Lower lobe of right lung (tissue), 2 donors: ENCODE measurements at regions not wholly inside any gene's neighbourhood (a gene's known extent, or its start where the extent isn't known, plus 50 kb on each side); places are given as distances from the start of the nearest gene placed in this dataset.
"Not testable (repeated sequence)": the region's sequence is repeated elsewhere in the genome, so short reads cannot be mapped to it uniquely, and the experiment has no call there.

Experiments used
- ATAC-seq, 2 donors: fragments of 200-7000 bp; cut with Tn5 transposase; one replicate each; pipeline ENCODE4 v1.9.1; 2020 to 2022; ENCODE audit warnings: mild to moderate bottlenecking in 2 of 2, moderate library complexity in 2 of 2
- DNase-seq: peaks from one replicate; pipeline ENCODE4 v3.0.0-alpha.2; 2020
- H3K27ac ChIP-seq: fragments of 200-600 bp; one replicate; pipeline ENCODE4 v1.8.0; 2022
- H3K27me3 ChIP-seq: fragments of 200-600 bp; one replicate; pipeline ENCODE4 v1.8.0; 2022; ENCODE audit warnings: low read depth
- H3K36me3 ChIP-seq: fragments of 200-600 bp; one replicate; pipeline ENCODE4 v1.8.0; 2022; ENCODE audit warnings: mild to moderate bottlenecking
- H3K4me1 ChIP-seq: fragments of 200-600 bp; one replicate; pipeline ENCODE4 v1.8.0; 2022
- H3K4me3 ChIP-seq: fragments of 200-600 bp; one replicate; pipeline ENCODE4 v1.8.0; 2022; ENCODE audit warnings: mild to moderate bottlenecking
- H3K9me3 ChIP-seq: fragments of 200-600 bp; one replicate; pipeline ENCODE4 v1.8.0; 2022
- CTCF ChIP-seq: fragments of 200-600 bp; IDR thresholded peaks from one replicate; pipeline ENCODE4 v1.8.0; 2022; ENCODE audit warnings: antibody characterized with exemption, mild to moderate bottlenecking
- intact Hi-C: fragments of 100-400 bp; cut with DNase I; formaldehyde crosslinking; loops from one replicate; pipeline ENCODE4 v1.11.0; 2022
- donor health status: DM: no; HTN: yes; CAD: no; lungs with severe emphysema.

GRCh38 chr2:160822006-160822405 is 328.4 kb upstream of the RBMS1 start:
- no peak for DNase-seq
- Histone ChIP-seq H3K27ac (no peak overlapping the region), H3K4me3 (no peak overlapping the region), H3K4me1 (no peaks in the 10 kb centered on the region), H3K36me3 (no peaks in the 10 kb centered on the region), H3K9me3 (peaks cover 20% of the 10 kb centered on the region), H3K27me3 (no peaks in the 10 kb centered on the region)
- no peak for ATAC-seq
- intact Hi-C loops, result no loop called here
- TF ChIP-seq CTCF, result no peak

- Histone ChIP-seq H3K36me3 (no peaks in the 10 kb centered on the region), H3K27ac (no peak overlapping the region), H3K9me3 (peaks cover 20% of the 10 kb centered on the region), H3K4me3 (no peak overlapping the region), H3K4me1 (no peaks in the 10 kb centered on the region), H3K27me3 (no peaks in the 10 kb centered on the region)
- DNase-seq (no peak), ATAC-seq (no peak)
- intact Hi-C loops, result no loop called here
- no peak for TF ChIP-seq CTCF
Measured at GRCh38 chr2:160825433-160825832, 331.8 kb upstream of the RBMS1 start.

- H3K36me3 ChIP-seq, result no peaks in the 10 kb centered on the region
- no peaks in the 10 kb centered on the region for H3K27me3 ChIP-seq
- no peak for ATAC-seq
- no peak for DNase-seq
- peaks cover 20% of the 10 kb centered on the region for H3K9me3 ChIP-seq
- no peak for TF ChIP-seq CTCF
- H3K4me3 ChIP-seq, result no peak overlapping the region
- H3K4me1 ChIP-seq, result no peaks in the 10 kb centered on the region
- no peak overlapping the region for H3K27ac ChIP-seq
- intact Hi-C loops, result no loop called here
Measured at GRCh38 chr2:160826496-160826895, 332.9 kb upstream of the RBMS1 start.

GRCh38 chr2:160828076-160828475 is 332.2 kb upstream of the TANK start:
- no peaks in the 10 kb centered on the region for H3K36me3 ChIP-seq
- H3K27ac ChIP-seq, result no peak overlapping the region
- DNase-seq (no peak), ATAC-seq (no peak)
- peaks cover 20% of the 10 kb centered on the region for H3K9me3 ChIP-seq
- TF ChIP-seq CTCF, result no peak
- no peaks in the 10 kb centered on the region for H3K27me3 ChIP-seq
- H3K4me3 ChIP-seq, result no peak overlapping the region
- H3K4me1 ChIP-seq, result no peaks in the 10 kb centered on the region
- intact Hi-C loops, result no loop called here

- H3K36me3 ChIP-seq, H3K27ac ChIP-seq, DNase-seq, H3K27me3 ChIP-seq, H3K4me1 ChIP-seq, H3K4me3 ChIP-seq, H3K9me3 ChIP-seq, ATAC-seq, intact Hi-C loops: not testable (repeated sequence)
Measured at GRCh38 chr2:160832381-160832780, 327.8 kb upstream of the TANK start.

- Histone ChIP-seq H3K27ac (no peak overlapping the region), H3K36me3 (no peaks in the 10 kb centered on the region), H3K27me3 (no peaks in the 10 kb centered on the region), H3K9me3 (no peaks in the 10 kb centered on the region), H3K4me3 (no peak overlapping the region), H3K4me1 (no peaks in the 10 kb centered on the region)
- ATAC-seq (no peak), DNase-seq (no peak)
- no peak for TF ChIP-seq CTCF
- intact Hi-C loops, result no loop called here
Measured at GRCh38 chr2:160835166-160835565, 325.1 kb upstream of the TANK start.
